CD4-positive, alpha-beta T cell (primary cell): ENCODE measurements at regions not wholly inside any gene's neighbourhood (a gene's known extent, or its start where the extent isn't known, plus 50 kb on each side); places are given as distances from the start of the nearest gene placed in this dataset.

Experiments used
- ATAC-seq: fragments of 200-7000 bp; cut with Tn5 transposase; one replicate; pipeline ENCODE4 v1.10.0; 2022; ENCODE audit warnings: mild to moderate bottlenecking; ENCODE audit not compliant: poor library complexity
- CTCF ChIA-PET: fragments of 350-600 bp; sonication (Branson Sonifier 250); formaldehyde crosslinking; loops from one replicate; lab custom pipeline; 2021; ENCODE audit warnings: antibody characterized with exemption, inconsistent platforms; lab: Charles Lee
- POLR2A ChIA-PET: fragments of 350-600 bp; sonication (Branson Sonifier 250); formaldehyde crosslinking; loops from one replicate; lab custom pipeline; 2021; ENCODE audit warnings: antibody characterized with exemption, inconsistent platforms; lab: Charles Lee
- DNase-seq, 14 experiments: peaks; one replicate each; pipeline ENCODE4 v3.0.0-alpha.2; 2013 to 2020; ENCODE audit warnings: mixed read lengths in 2 of 14
- H3K27ac ChIP-seq, 2 donors: one replicate each; pipeline versions ENCODE4 v1.5.1 to v1.7.0; 2013; ENCODE audit warnings: low read length in 2 of 2, low read depth in 1 of 2, mild to moderate bottlenecking in 1 of 2
- H3K27me3 ChIP-seq, 2 experiments: 1 replicate in 1 of 2; 2 replicates in 1 of 2; pipeline versions ENCODE4 v1.6.1 to v1.7.0; 2013; ENCODE audit warnings: low read length in 2 of 2, control low read depth in 1 of 2, mild to moderate bottlenecking in 1 of 2, moderate library complexity in 1 of 2; ENCODE audit not compliant: insufficient read depth in 2 of 2, control insufficient read depth in 1 of 2
- H3K36me3 ChIP-seq: one replicate; pipeline ENCODE4 v1.6.1; 2013; ENCODE audit warnings: low read length, control low read depth; ENCODE audit not compliant: insufficient read depth
- H3K4me1 ChIP-seq: one replicate; pipeline ENCODE4 v1.6.1; 2013; ENCODE audit warnings: low read length, control low read depth; ENCODE audit not compliant: insufficient read depth
- H3K4me3 ChIP-seq: one replicate; pipeline ENCODE4 v1.5.1; 2013; ENCODE audit warnings: mild to moderate bottlenecking, low read length, moderate library complexity
- H3K9me3 ChIP-seq, 2 experiments: 1 replicate in 1 of 2; 2 replicates in 1 of 2; pipeline versions ENCODE4 v1.6.1 to v1.7.0; 2013; ENCODE audit warnings: low read length in 2 of 2, mild to moderate bottlenecking in 2 of 2, control low read depth in 1 of 2, moderate library complexity in 1 of 2; ENCODE audit not compliant: control insufficient read depth in 1 of 2, insufficient read depth in 1 of 2
- H3K27ac Mint-ChIP-seq: one replicate; pipeline ENCODE4 v1.8.0; 2020; ENCODE audit warnings: mixed read lengths
- H3K27me3 Mint-ChIP-seq: one replicate; pipeline ENCODE4 v1.8.0; 2021; ENCODE audit warnings: mixed read lengths
- H3K36me3 Mint-ChIP-seq: one replicate; pipeline ENCODE4 v1.8.0; 2021; ENCODE audit warnings: low read depth, mixed read lengths
- H3K4me1 Mint-ChIP-seq: one replicate; pipeline ENCODE4 v1.8.0; 2021; ENCODE audit warnings: low read depth, mixed read lengths
- H3K4me3 Mint-ChIP-seq: one replicate; pipeline ENCODE4 v1.8.0; 2020; ENCODE audit warnings: mild to moderate bottlenecking, mixed read lengths
- H3K9me3 Mint-ChIP-seq: one replicate; pipeline ENCODE4 v1.8.0; 2020; ENCODE audit warnings: mixed read lengths
- intact Hi-C, 2 experiments: fragments of 100-400 bp; cut with DNase I in 1 of 2; cut with micrococcal nuclease in 1 of 2; formaldehyde crosslinking; loops; one replicate each; pipeline versions ENCODE4 v1.15.1 to v1.9.0; 2023 to 2025; cut with DNase I, micrococcal nuclease
- TF ChIP-seq, protein P1 (sequence below): fragments of 200-600 bp; IDR thresholded peaks from one replicate; pipeline ENCODE4 v1.8.0; 2022; ENCODE audit warnings: antibody characterized with exemption, mild to moderate bottlenecking

DNA sequence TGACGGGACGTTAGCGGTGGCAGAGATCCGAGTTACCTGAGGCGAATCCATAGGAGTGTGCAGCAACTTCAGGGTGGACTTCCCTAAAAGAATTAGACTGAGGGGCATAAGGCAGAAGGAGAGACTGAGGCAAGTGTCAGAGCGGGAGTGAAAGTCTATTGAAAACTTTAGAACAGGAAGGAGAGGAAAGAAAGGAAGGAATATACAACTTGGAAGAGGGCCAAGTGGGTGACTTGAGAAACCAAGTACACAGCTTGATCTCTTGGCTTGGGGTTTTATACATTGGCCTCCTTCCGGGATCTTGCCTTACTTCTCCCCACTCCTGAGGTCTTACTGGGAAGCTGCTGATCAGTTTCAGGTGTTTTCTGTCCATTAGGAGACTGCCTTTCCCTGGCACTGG, 84.9 kb downstream of the SNX18 start:
- Histone ChIP-seq H3K9me3 (no peaks in the 10 kb centered on the region), H3K4me1 (no peaks in the 10 kb centered on the region), H3K36me3 (no peaks in the 10 kb centered on the region), H3K27ac (no peak overlapping the region), H3K4me3 (no peak overlapping the region), H3K27me3 (no peaks in the 10 kb centered on the region)
- Mint-ChIP-seq H3K27ac (no peak overlapping the region), H3K27me3 (no peaks in the 10 kb centered on the region), H3K9me3 (peaks cover 1% of the 10 kb centered on the region), H3K4me3 (no peak overlapping the region), H3K4me1 (no peaks in the 10 kb centered on the region), H3K36me3 (peaks cover 6% of the 10 kb centered on the region)
- ChIA-PET POLR2A (no interaction called here), CTCF (no interaction called here)
- TF ChIP-seq, protein P1, sequence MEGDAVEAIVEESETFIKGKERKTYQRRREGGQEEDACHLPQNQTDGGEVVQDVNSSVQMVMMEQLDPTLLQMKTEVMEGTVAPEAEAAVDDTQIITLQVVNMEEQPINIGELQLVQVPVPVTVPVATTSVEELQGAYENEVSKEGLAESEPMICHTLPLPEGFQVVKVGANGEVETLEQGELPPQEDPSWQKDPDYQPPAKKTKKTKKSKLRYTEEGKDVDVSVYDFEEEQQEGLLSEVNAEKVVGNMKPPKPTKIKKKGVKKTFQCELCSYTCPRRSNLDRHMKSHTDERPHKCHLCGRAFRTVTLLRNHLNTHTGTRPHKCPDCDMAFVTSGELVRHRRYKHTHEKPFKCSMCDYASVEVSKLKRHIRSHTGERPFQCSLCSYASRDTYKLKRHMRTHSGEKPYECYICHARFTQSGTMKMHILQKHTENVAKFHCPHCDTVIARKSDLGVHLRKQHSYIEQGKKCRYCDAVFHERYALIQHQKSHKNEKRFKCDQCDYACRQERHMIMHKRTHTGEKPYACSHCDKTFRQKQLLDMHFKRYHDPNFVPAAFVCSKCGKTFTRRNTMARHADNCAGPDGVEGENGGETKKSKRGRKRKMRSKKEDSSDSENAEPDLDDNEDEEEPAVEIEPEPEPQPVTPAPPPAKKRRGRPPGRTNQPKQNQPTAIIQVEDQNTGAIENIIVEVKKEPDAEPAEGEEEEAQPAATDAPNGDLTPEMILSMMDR: no peak
- no peak for DNase-seq
- no peak for ATAC-seq
- intact Hi-C loops: no loop called here

DNA sequence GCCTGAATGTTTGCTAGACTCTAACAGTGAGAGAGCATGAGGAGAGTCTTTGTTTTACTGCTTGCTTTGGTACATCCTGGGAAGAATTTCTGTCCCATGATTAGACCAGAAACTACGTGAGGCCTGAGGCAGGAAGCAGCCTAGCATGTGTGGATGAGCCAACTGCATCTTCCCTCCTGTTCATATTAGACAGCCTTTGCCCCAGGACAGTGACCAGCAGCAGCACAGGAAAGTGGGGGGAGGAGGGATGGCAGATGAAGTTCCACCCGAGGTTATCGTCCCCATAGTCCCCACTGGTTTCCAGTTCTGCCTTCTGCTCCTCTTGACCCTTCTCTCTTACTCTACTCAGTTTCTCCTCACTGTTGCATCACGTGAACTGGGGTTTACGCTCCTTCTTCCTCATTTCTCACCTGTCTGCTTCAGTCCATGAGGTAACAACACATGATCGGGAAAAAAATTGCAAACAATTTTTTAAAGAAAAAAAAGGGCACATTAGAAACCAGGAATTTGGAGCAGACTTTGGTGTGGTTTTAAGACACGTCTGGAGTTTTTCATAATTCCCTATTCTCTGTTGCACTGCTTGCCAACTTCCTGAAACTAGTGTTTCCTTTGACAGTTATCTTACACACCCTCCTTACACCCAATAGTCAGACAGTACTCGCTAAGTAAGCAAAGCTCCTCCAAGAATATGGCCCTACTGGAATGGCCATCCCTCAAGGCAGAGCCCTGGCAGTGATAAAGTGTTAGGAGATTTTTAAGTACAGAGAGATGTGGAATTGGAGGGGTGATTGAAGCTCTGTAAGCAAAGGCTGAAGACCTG, 84.1 kb downstream of the SNX18 start:
- Histone ChIP-seq H3K4me3 (no peak overlapping the region), H3K36me3 (no peaks in the 10 kb centered on the region), H3K4me1 (no peaks in the 10 kb centered on the region), H3K27me3 (no peaks in the 10 kb centered on the region), H3K9me3 (peaks cover 0 to 5% of the 10 kb centered on the region in 2 experiments), H3K27ac (no peak overlapping the region)
- Mint-ChIP-seq H3K27me3 (no peaks in the 10 kb centered on the region), H3K9me3 (peaks cover 10% of the 10 kb centered on the region), H3K4me1 (no peaks in the 10 kb centered on the region), H3K27ac (no peak overlapping the region), H3K36me3 (peaks cover 15% of the 10 kb centered on the region), H3K4me3 (no peak overlapping the region)
- ChIA-PET POLR2A (no interaction called here), CTCF (no interaction called here)
- ATAC-seq: no peak
- TF ChIP-seq, protein P1: no peak
- no peak for DNase-seq
- intact Hi-C loops: no loop called here
